GM12878 (cell line): ENCODE measurements at regions not wholly inside any gene's neighbourhood (a gene's known extent, or its start where the extent isn't known, plus 50 kb on each side); places are given as distances from the start of the nearest gene placed in this dataset.

Source experiments
- IRF4 ChIP-seq: IDR thresholded peaks from 2 replicates; pipeline ENCODE4 v1.6.1; 2011; ENCODE audit warnings: low read depth, low read length
- POLR2A ChIP-seq: IDR thresholded peaks from 2 replicates; pipeline ENCODE4 v1.6.1; 2011; ENCODE audit warnings: low read depth, mild to moderate bottlenecking, low read length
- SIN3A ChIP-seq: IDR thresholded peaks from 2 replicates; pipeline ENCODE4 v1.6.1; 2012; ENCODE audit warnings: low read depth, low read length, improper control_type of control experiment
- SMARCA5 ChIP-seq: fragments of 450-650 bp; IDR thresholded peaks from 2 replicates; pipeline ENCODE4 v1.6.1; 2017; ENCODE audit warnings: mild to moderate bottlenecking

DNA sequence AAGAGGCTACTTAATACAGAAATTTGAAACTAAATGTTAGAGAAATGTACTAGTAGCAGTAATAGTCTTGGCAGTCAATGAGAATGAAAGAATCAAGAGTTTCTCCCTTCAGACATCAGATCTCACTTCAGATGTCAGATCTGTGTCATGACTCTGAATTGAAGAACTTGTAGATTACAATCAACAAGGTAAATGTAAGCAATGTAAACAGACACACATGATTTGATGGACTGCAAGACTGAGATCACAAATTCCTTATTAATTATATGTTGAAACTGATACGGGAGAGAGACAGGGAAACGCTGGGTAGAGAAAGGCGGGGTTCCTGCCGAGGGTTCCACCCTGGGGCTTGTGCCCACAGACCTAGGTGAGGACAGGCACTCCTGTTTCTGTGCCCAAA, 65.5 kb upstream of the HHIP start:
- no peak for TF ChIP-seq SIN3A
- TF ChIP-seq SMARCA5: no peak
- no peak for TF ChIP-seq POLR2A
- no peak for TF ChIP-seq IRF4
